Left lung (tissue), 4 donors: ENCODE measurements at regions not wholly inside any gene's neighbourhood (a gene's known extent, or its start where the extent isn't known, plus 50 kb on each side); places are given as distances from the start of the nearest gene placed in this dataset.

ENCODE experiments used
- ATAC-seq: fragments of 200-7000 bp; cut with Tn5 transposase; one replicate; pipeline ENCODE4 v1.9.1; 2020; ENCODE audit warnings: moderate library complexity
- DNase-seq, 4 donors: peaks; one replicate each; pipeline ENCODE4 v3.0.0-alpha.2; 2013 to 2020
- H3K27ac ChIP-seq, 2 donors: fragments of 200-600 bp; sonication (generic) in 1 of 2; one replicate each; pipeline versions ENCODE4 v1.5.0 to v1.8.0; 2020 to 2021
- H3K27me3 ChIP-seq, 2 donors: fragments of 200-600 bp; sonication (generic) in 1 of 2; one replicate each; pipeline versions ENCODE4 v1.5.0 to v1.8.0; 2020 to 2021
- H3K36me3 ChIP-seq, 2 donors: fragments of 200-600 bp; sonication (generic) in 1 of 2; one replicate each; pipeline versions ENCODE4 v1.5.0 to v1.8.0; 2020 to 2021
- H3K4me1 ChIP-seq, 2 donors: fragments of 200-600 bp; one replicate each; pipeline ENCODE4 v1.8.0; 2021
- H3K4me3 ChIP-seq, 2 donors: fragments of 200-600 bp; sonication (generic) in 1 of 2; one replicate each; pipeline versions ENCODE4 v1.5.0 to v1.8.0; 2020 to 2021; ENCODE audit warnings: mild to moderate bottlenecking in 1 of 2
- H3K9me3 ChIP-seq, 2 donors: fragments of 200-600 bp; sonication (generic) in 1 of 2; one replicate each; pipeline versions ENCODE4 v1.5.0 to v1.8.0; 2020 to 2021
- intact Hi-C, 2 donors: fragments of 100-400 bp; cut with DNase I; formaldehyde crosslinking; loops; one replicate each; pipeline versions ENCODE4 v1.11.2 to v1.14.2; 2022
- TF ChIP-seq, protein P1 (sequence below), 2 donors: fragments of 200-600 bp; sonication (generic) in 1 of 2; IDR thresholded peaks; one replicate each; pipeline versions ENCODE4 v1.5.0 to v1.8.0; 2021; ENCODE audit warnings: antibody characterized with exemption in 2 of 2
- donor health status: DM: no; HTN: yes; CAD: no.
- donor health status: DM: no; HTN: no; CAD: no.

DNA sequence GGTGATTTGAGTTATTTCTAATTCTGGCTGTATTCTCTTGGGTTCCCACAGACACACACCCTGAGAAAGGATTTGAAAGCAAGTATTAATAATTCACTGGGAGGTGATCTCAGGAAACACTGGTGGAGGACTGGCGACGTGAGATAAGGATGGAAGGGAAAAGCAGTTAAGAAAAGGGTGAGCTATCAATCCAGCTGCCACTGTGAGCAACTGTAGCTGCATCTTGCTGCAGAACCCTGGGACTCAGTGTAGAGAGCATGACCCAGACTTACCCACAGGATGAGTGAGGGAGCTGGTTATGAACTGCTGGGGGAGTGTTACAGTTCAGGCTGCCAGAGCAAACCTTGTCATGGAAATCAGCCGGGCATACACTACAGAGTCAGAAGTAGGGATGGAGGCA lies 71.9 kb downstream of the RESF1 start:
- Histone ChIP-seq H3K9me3 (no peaks in the 10 kb centered on the region), H3K4me3 (no peak overlapping the region), H3K36me3 (no peaks in the 10 kb centered on the region), H3K4me1 (no peaks in the 10 kb centered on the region), H3K27ac (no peak overlapping the region), H3K27me3 (no peaks in the 10 kb centered on the region)
- TF ChIP-seq, protein P1, sequence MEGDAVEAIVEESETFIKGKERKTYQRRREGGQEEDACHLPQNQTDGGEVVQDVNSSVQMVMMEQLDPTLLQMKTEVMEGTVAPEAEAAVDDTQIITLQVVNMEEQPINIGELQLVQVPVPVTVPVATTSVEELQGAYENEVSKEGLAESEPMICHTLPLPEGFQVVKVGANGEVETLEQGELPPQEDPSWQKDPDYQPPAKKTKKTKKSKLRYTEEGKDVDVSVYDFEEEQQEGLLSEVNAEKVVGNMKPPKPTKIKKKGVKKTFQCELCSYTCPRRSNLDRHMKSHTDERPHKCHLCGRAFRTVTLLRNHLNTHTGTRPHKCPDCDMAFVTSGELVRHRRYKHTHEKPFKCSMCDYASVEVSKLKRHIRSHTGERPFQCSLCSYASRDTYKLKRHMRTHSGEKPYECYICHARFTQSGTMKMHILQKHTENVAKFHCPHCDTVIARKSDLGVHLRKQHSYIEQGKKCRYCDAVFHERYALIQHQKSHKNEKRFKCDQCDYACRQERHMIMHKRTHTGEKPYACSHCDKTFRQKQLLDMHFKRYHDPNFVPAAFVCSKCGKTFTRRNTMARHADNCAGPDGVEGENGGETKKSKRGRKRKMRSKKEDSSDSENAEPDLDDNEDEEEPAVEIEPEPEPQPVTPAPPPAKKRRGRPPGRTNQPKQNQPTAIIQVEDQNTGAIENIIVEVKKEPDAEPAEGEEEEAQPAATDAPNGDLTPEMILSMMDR (IDR thresholded peaks at IDR 0.05): no peak
- ATAC-seq (no peak), DNase-seq (no peak)
- intact Hi-C loops: no loop called here

DNA sequence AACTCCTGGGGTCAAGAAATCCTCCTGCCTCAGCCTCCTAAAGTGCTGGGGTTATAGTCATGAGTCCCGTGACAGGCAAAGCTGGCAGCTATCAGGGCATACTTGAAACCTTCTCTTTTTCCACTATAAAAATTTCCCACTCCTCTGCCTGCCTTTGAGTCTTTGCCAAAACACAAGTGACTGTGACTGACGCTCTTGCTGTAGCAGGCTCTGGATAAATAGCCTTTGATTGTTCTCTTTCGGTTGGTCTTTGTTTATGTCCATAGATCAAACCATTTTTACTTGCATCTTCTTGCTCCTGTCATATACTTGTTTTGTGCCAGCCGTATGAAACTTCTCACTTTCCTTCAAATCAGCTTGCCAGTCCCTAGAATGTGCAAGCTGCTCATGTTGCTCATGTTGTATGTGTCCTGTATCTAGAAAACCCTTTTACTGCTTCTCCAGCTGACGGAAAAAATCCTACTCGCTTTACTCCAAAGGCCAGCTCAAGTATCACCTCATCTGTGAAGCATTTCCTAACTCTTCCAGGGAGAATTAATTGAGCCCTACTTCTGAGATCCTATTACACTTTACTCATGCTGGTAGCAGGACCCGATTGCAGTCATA lies 73.1 kb downstream of the RESF1 start:
- no peaks in the 10 kb centered on the region for H3K27me3 ChIP-seq
- H3K36me3 ChIP-seq: no peaks in the 10 kb centered on the region
- H3K9me3 ChIP-seq: no peaks in the 10 kb centered on the region
- TF ChIP-seq, protein P1 (IDR thresholded peaks at IDR 0.05): no peak
- intact Hi-C loops: no loop called here
- ATAC-seq (no peak), DNase-seq (peak in 2 of 4 donors; percentile 32 to 33)
- no peak overlapping the region for H3K27ac ChIP-seq
- no peak overlapping the region for H3K4me3 ChIP-seq
- H3K4me1 ChIP-seq: no peaks in the 10 kb centered on the region

DNA sequence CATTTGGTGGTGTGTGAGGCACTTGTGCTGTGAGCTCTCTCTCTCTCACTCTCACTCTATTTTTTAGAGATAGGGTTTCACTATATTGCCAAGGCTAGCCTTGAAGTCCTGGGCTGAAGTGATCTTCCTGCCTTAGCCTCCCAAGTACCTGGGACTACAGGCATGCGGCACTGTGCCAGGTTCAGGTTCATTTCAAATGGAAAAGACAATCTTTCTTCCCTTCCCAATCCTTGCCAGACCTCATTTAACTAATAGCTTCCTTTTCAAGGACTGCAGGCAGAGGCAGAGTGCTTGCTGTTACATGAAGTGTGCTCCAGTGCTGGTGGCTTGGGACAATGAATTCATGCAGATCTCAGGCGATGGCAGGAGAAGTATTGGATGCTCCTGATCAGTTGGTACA lies 73.2 kb upstream of the BICD1 start:
- Histone ChIP-seq H3K27me3 (no peaks in the 10 kb centered on the region), H3K4me3 (no peak overlapping the region), H3K4me1 (no peaks in the 10 kb centered on the region), H3K9me3 (no peaks in the 10 kb centered on the region), H3K36me3 (no peaks in the 10 kb centered on the region), H3K27ac (no peak overlapping the region)
- DNase-seq: no peak
- intact Hi-C loops: no loop called here
- TF ChIP-seq, protein P1 (IDR thresholded peaks at IDR 0.05): no peak
- no peak for ATAC-seq

DNA sequence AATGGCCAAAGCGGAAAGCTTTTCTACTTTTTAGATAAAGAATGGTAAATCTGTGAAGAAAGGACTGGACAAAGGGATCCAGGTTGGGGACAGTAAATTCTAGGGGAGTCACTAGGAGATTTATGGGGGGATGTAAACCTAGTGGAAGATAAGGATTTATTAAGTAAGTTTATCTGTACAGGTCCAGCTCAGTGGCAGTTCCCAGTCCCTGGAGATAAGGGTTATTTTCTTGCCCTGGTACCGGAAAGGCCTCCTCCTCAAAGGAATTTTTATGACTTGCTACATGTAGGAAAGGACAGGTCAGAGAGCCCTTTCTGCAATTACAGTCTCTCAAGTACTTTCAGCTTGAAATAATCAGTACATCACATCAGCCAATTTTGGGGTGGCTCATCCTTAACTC lies 72.6 kb upstream of the BICD1 start:
- TF ChIP-seq, protein P1 (IDR thresholded peaks at IDR 0.05): no peak
- ATAC-seq (no peak), DNase-seq (no peak)
- no peak overlapping the region for H3K4me3 ChIP-seq
- H3K36me3 ChIP-seq: no peaks in the 10 kb centered on the region
- H3K4me1 ChIP-seq: no peaks in the 10 kb centered on the region
- no peak overlapping the region for H3K27ac ChIP-seq
- intact Hi-C loops: no loop called here
- no peaks in the 10 kb centered on the region for H3K9me3 ChIP-seq
- no peaks in the 10 kb centered on the region for H3K27me3 ChIP-seq

DNA sequence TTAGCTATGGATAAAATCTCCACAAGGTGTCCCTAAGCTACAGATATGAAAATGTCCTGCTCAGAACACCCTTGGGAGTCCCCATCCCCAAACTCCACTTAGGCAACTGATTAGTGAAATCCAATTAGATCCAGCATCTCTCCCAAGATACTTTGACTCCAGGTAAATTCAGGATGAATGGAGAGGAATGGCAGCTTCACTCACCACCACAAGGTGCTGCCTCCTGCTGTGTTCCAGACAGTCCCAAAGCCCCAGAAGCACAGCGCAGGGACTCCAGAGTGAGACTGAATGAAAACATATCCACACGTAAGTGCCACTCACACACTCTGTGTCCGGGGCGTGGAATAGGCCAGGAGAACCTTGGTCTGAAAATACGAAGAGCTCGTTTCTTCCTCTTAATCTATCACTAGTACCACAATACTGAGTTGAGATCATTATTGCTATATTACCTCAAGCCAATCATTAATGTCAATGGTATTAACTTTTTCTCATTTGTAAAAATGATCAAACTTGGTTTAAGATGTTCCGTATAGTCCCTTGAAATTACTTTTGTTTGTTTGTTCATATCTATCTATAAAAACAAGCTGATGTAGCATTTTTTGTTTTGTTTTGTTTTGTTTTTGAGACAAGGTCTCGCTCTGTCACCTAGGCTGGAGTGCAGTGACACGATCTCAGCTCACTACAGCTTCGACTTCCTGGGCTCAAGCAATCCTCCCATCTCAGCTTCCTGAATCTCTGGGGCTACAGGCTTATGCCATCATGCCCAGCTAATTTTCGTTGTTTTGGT lies 70.0 kb upstream of the BICD1 start:
- no peaks in the 10 kb centered on the region for H3K4me1 ChIP-seq
- DNase-seq (no peak), ATAC-seq (no peak)
- TF ChIP-seq, protein P1 (IDR thresholded peaks at IDR 0.05): no peak
- no peaks in the 10 kb centered on the region for H3K36me3 ChIP-seq
- no peaks in the 10 kb centered on the region for H3K9me3 ChIP-seq
- H3K27ac ChIP-seq: no peak overlapping the region
- no peaks in the 10 kb centered on the region for H3K27me3 ChIP-seq
- H3K4me3 ChIP-seq: no peak overlapping the region
- intact Hi-C loops: no loop called here
